ENCODE measurements at regions not wholly inside any gene's neighbourhood (a gene's known extent, or its start where the extent isn't known, plus 50 kb on each side); places are given as distances from the start of the nearest gene placed in this dataset.
A peak's percentile ranks its signal among the peaks of the same experiment; 100 is the strongest.

DNA sequence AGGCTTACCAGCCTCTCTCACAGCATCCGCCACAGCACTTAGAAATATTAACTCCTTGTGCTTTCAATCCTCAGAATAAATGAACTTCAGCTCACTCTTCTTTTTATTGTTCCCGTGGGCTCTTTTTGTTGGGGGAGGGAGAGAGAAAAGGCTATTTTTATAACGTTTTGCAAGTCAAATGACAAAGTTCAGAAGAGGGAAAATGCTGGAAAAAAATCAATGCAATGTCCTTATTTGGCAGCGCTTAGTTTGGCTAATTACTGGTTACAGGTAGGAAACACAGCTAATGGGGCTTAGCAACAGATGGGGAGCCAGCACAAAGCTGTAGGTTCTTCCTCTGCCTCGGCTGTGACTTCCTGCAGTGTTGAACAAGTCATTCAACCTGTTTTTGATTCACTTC, 1067.0 kb upstream of the MAP3K7 start:
- DNase-seq = no peak

DNA sequence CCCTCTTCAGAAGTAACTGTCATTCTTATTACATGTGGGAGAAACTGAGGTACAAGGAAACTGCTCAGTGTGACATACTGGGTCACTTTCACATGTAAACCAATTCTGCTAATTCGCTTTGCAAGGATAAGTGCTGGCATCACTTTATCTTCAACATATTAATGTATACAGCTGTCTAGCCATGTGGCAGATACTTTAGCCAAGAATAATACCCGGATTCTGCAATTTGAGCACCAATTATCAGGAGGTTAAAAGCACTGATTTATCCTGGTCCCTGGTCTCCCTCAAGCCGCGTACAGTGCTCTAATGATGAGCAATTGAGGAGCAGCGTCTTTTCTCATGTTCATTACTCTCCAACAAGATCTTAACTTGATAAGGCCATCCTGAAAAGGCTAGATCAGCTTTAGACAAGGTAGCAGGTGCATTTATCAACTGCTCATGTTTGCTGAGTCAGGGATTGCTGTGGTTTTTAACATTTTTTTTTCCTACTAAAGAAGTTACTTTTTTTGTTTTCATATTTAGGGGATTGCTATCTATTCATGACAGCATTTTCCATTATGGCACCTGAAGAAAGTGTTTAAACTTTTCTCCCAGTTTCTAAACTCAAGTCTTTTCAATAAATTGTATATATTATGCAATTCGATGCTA, 1066.3 kb upstream of the MAP3K7 start:
- no peak for DNase-seq

DNA sequence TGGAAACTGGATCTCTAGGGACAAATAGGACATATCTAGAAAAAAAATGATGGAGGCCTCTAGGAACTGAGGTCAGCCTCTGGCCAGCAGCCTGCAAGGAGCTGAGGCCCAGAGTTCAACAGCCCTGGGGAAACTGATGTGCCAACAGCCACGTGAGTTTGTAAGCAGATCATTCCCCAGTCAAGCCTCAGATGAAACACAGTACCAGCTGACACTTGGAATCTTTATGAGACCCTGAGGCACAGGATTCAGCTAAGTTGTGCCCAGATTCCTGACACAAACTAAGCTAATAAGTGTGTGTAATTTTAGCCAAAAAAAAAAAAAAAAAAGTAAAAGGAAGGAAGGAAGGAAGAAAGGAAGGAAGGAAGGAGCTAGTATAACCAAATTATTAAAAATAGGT, 1059.8 kb upstream of the MAP3K7 start:
- DNase-seq = no peak

DNA sequence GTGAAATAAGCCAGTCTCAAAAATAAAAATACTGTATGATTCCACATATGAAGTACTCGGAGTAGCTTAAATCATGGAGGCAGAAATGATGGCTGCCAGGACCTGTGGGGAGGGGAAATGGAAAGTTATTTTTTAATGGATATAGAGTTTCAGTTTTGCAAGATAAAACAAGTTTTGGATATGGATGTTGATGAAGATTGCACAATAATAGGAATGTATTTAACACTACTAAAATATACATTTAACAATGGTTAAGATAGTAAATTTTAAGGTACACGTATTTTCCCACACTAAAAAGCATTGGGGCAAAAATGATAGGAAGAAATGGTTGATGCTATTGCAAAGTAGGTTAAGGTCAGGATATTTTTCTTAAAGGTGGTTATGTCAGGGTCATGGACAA, 1058.9 kb upstream of the MAP3K7 start:
- no peak for DNase-seq

DNA sequence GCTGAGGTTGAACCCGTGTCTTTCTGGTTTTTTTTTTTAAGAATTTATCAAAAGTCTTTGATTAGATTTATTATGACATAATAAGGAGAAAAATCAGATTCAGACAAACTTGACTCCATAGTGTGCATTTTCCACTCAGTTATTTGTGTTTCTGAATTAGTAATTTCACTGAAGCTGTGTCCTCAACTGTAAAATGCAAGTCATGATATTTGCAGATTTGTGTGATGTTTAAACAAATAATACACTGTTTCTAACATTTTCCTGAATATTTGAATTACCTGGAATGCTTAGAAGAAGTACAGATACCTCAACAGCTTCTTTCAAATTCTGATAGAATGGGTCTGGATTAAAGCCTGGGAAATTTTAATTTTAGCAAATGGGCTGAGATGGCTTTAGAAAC, 1050.3 kb upstream of the MAP3K7 start:
- DNase-seq = no peak

DNA sequence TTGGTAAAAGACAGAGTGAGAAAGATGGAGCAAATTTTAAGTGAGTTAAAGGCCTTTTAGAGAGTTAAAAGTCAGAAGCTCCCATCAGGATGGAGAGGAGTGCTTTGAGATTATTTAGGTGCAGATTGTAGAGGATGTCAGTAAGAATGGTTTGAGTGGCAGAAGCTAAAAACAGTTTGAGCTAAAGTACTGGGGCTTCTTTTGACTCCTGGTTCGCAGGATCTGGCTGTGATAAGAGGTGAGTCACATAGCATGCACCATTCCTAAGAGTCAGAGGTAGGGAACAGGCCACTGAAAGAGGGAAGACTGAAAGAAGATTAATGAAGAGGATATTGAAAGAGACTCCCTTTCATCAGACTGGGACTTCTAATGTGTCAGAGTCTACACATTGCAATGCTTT, 1047.9 kb upstream of the MAP3K7 start:
- DNase-seq = no peak

DNA sequence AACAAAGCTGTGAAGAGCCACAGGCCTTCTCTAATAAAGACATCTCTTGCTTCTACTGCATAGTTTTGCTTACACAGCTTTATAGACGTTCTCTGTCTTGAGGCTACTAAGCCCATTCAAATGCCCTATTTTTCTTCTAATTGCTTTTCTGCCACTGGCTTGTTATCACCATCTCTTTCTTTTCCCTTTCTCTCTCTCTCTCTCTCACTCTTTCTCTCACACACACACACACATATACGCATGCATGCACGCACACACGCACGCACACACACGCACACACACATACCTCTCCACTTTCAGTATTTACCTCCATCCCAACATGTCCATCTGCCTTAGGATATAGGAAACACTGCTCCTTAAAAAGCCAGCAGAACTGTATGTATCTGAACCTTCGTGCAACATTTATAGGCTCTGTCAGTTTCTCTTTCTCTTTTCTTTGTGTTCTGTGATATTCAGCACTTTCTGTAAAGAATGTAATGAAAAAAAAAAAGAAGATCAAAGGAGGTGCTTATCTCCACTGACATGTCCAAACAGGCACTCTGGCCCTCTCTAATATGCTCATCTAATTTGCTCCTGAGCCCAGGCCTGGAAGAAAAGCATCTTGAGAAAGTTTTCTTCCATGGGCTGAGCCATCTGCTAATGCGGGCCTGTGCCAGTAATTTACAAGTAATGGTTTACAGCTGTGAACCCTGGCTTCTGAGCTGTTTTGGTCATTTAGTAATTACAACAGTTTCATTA, 1046.7 kb upstream of the MAP3K7 start:
- peak in 1 of 3 donors; percentile 49 for DNase-seq

DNA sequence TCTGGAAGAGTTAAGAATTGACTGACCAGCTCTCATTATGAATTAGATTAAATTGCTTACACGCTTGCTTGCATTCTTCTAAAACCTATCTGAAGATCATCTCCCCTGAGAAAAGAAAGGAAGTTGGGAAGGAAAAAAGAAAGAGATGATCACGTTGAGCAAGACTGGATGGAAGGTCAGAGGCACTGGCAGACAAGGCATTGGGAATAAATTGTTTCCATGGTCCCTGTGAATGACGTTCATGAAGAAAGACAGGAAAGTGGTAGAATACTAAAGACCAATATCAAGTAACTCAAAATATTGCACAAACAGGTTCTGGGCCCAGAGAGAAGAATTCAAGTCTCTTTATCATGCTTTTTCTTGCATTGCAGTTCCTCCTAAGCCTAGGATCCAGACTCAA, 1045.4 kb upstream of the MAP3K7 start:
- DNase-seq = peak in 1 of 3 donors; percentile 21

DNA sequence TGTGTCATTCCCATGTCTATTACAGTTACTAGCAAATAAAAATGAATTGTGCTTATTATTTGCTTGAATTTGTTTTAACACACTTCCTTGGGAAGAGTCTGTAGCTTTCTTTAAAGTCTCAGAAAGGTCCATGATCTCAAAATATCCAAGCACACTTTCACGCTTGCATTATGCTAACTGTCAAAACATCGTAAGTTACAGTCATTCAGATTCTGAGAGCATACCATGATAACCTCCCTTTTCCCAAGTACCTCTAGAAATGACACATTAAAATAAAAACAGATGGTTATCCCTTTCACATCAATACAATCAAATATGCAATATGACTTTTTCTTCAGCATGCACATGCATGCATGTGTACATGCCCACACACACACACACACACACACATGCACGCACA, 1044.4 kb upstream of the MAP3K7 start:
- no peak for DNase-seq

DNA sequence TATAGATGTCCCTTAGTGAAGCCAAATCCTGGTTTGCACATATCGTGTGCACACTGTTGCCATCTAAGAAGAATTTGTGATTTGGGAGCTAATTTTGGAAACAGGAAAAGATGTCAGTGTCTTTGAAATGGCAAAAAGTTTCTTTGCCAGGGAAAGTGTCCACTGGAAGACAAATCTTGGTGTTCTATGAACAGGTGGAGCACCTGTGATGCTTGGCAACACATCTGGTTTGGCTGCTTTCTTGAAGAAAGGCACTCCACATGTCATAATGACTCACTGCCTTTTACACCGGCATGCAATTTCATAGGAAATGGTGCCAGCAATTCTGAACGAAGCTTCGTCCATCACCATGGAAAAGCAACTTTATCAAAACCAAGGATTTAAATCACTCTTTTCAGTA, 1040.0 kb upstream of the MAP3K7 start:
- no peak for DNase-seq

DNA sequence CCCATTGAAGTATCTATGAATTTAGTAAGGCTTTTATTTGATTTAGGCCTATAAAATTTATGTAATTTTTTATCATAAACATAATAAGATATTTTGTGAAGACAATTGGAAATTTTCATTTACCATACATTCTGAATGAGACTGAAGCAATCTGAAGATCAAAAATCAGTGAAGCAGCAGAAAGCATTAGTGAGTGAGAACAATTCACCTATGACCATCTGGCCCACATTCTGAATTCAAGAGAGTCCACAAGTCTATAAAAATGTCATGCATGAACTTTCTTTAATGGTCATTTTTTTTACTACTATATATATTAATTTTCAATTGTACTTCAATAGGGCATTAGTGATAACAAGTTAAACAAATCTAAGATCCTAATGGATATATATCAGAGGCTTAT, 1026.6 kb upstream of the MAP3K7 start:
- DNase-seq = no peak

DNA sequence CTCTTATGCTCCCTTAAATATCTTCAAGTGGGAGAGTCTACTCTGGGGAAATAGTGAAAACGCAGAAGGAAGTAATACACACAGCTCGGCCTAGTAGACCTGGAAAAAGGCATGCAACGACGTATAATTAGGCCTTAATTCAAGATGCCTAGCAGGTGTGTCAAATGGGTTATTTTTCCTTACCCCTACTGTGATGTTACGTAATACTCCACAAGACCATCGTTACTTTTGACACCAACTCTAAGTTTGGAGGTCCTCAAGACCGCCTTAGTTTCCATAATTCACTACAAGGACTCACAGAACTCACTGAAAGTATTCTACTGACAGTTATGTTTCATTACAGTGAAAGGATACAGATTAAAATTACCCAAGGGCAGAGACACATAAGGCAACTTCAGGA, 1024.3 kb upstream of the MAP3K7 start:
- DNase-seq = no peak

DNA sequence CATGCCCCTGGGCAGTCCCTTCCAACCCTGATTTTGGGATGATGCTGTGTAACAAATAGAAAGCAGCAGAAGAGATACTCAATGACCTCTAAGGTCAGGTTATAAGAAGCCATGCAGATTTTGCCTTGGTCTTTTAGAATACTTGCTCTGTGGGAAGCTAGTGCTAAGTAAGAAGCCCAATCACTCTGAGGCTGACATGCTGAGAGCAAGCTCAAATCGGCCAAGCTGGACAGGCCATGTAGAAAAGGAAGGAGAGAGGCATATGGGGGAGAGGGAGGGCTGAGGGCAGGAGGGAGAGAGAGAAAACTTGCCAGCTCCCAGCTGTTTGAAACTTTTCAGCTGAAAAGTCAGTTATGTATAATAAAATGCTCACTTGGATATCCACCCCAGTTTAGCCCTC, 1021.6 kb upstream of the MAP3K7 start:
- DNase-seq = no peak

DNA sequence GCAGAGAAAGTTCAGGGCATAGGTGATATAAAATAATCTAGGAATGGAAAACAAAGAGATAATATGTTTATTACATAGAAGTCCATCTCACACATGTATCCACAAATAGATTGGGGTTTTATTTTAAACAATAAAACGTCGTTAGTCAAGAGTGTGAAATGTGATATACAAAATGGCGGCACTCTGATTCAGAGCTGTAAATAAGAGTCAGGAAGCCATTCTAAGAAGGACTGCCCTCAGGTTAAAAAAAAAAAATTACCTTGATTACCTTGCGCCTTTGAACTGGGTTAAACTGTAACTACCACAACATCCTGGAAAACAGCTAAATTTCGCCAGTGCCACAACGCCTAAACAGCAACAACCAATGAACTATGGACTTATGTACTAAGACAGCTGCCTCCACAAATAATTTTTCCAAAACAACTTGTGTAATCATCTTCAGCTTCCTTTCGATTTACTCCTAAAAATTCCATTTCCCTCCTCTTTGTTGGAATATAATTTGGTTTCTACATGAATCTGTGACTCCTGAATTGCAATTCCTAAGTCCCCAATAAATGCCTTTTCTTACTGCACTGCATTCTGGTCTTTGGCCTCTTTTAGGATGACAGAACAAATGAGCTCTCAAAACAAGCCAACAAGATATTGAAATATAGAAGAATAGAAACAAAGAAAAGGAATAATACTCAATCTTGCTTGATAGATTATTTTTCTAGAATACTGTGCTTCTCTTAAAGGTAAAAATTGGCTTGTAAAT, 1019.5 kb upstream of the MAP3K7 start:
- DNase-seq = no peak

DNA sequence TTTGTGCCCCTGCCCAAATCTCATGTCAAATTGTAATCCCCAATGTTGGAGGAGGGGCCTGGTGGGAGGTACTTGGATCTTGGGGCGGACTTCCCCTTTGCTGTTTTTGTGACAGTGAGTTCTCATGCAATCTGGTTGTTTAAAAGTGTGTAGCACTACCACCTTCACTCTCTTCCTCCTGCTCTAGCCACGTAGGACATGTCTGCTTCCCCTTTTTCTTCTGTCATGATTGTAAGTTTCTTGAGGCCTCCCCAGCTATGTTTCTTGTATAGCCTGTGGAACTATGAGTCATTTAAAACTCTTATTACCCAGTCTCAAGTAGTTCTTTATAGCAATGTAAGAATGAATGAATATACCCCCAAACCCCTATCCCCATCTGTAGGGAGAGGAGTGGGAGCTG, 1013.7 kb upstream of the MAP3K7 start:
- DNase-seq = no peak

DNA sequence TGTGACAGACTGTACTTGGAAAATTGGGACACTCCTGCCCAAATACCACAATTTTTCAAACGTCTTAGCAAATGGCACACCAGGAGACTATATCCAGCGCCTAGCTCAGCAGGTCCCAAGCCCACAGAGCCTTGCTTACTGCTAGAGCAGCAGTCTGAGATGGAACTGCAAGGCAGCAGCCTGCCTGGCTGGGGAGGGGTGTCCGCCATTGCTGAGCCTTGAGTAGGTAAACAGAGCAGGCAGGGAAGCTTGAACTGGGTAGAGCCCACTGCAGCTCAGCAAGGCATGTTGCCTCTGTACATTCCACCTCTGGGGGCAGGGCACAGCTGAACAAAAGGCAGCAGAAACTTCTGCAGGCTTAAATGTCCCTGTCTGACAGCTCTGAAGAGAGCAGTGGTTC, 1003.3 kb upstream of the MAP3K7 start:
- DNase-seq = no peak

DNA sequence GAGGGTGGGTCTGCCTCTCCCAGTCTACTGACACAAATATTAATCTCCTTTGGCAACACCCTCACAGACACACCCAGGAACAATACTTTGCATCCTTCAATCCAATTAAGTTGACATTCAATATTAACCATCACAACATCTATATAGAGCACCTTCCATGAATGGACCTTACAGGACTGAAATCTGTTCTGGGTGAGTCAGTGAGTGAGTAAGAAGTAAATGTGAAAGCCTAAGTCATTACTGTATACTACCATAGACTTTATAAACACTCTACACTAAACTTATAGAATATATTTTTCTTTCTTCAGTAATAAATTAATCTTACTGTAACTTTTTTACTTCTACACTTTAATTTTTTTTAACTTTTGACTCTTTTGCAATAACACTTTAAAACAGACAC, 993.8 kb upstream of the MAP3K7 start:
- DNase-seq = no peak

DNA sequence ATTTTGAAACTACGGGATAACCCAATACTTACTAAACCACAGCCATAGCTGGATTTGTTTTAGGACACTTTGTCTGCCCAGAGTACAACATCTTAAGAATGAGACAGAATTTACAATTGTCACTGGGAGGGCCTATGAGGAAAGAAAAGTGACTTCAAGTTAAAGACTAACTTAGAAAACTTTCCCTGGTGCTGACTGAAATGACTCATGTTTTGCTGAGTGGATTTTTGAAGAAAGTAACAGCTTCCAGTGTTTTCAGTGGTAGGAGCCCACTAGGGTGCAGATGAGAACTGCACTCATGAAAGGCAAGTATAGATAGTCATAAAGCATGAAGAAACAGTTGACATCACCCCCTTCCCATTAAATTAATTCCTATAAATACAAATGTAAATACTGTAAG, 988.2 kb upstream of the MAP3K7 start:
- DNase-seq = no peak

DNA sequence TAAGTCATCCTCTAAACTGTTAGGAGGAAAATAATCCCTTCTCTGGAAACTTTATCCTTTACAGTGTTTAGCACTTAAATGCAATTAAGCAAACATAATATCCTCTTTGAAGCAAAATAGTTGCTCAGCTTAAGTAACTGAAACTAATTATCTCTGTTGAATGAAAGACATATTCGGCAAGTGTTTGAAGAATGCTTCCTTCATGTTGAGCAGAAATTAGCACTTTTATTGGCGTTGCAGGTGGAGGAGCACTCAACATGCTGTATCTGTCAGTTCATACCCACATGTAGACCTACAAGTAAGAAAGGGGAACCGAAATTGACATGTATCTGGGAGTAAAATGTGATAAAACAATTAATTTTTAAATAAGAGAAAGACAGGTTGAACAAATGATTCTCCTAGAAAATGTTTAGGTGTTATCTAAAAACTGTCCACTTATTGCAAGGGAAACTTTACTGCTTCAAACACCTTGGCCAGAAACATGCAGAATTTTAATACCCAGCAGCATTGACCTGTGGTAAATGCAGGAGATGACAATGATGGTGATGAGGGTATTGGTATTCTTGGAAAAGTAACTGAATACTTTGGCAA, 987.0 kb upstream of the MAP3K7 start:
- no peak for DNase-seq

DNA sequence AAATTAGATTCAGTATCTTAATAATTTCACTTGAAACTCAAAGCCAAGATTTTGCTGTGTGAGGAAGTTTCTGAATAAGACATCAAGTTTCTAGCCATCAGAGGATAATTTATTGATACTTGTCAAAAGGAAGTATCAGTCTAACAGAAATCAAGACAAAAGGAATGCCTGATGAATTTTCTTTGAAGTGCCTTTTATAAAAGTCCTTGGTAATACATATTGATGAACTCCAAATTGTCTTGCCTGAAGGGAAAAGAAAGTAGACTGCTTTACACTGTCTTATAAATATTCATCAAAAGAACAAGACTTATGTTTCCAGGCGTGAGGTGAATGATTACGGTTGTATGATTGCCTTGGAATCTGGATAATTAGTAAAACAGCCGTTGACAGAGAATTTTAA, 986.0 kb upstream of the MAP3K7 start:
- DNase-seq = no peak

DNA sequence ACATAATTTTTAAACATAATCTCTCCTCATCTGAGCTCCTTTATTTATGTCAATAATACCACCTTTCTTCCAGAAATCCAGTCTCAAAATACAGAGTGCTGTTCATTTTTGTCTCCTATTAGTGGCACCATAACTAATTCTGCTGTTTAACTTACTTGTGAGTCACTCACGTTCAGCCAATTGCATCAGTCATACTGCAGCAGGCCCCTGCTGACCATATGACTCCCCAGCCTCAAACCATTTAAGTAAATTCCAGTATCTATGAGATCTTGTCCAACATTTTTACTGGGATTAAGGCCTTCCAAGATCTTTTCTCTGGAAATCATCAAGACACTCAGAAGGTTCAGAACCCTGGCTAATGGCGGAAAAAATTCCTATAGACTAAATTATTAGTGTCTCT, 982.2 kb upstream of the MAP3K7 start:
- DNase-seq = no peak

DNA sequence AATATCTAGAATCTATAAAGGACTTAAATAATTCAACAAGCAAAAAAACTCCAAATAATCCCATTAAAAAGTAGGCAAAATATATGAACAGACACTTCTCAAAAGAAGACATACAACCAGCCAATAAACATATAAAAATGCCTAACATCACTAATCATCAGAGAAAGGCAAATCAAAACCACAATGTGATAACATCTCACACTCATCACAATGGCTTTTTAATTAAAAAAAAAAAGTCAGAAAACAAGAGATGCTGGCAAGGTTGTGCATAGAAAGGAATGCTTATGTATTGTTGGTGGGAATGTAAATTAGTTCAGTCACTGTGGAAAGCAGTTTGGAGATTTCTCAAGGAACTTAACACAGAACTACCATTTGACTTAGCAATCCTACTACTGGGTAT, 979.6 kb upstream of the MAP3K7 start:
- peak in 1 of 3 donors; percentile 3 for DNase-seq

DNA sequence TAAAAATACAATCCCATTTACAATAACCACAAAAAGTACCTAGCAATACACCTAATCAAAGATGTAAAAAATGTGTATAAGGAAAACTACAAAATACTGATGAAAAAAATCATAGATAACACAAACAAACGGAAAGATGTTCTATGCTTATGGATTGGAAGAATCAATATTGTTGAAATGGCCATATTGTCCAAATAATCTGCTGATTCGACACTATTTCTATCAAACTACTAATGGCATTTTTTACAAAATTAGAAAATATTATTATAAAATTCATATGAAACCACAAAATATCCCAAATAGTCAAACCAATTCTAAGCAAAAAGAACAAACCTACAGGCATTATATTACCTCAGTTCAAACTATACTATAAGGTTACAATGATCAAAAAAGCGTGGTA, 978.3 kb upstream of the MAP3K7 start:
- no peak for DNase-seq
